ENCODE measurements at regions not wholly inside any gene's neighbourhood (a gene's known extent, or its start where the extent isn't known, plus 50 kb on each side); places are given as distances from the start of the nearest gene placed in this dataset.
"Not testable (repeated sequence)": the region's sequence is repeated elsewhere in the genome, so short reads cannot be mapped to it uniquely, and the experiment has no call there.

DNA sequence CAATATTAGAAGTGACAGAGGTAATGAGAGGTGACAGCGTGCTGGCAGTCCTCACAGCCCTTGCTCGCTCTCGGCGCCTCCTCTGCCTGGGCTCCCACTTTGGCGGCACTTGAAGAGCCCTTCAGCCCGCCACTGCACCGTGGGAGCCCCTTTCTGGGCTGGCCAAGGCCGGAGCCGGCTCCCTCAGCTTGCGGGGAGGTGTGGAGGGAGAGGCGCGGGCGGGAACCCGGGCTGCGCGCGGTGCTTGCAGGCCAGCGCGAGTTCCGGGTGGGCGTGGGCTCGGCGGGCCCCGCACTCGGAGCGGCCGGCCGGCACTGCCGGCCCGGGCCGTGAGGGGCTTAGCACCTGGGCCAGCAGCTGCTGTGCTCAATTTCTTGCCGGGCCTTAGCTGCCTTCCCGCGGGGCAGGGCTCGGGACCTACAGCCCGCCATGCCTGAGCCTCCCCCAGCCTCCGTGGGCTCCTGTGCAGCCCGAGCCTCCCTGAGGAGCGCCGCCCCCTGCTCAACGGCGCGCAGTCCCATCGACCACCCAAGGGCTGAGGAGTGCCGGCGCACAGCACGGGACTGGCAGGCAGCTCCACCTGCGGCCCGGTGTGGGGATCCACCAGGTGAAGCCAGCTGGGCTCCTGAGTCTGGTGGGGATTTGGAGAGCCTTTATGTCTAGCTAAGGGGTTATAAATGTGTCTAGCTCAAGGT lies 426.5 kb upstream of the RGS18 start:
- H3K9me3 ChIP-seq (ENCODE audit: control insufficient read depth, low read length); H3K36me3 ChIP-seq (ENCODE audit: control insufficient read depth, insufficient read depth, low read length, severe bottlenecking); H3K27me3 ChIP-seq (replicated peaks; ENCODE audit: control insufficient read depth, insufficient read depth, low read length); DNase-seq (ENCODE audit: low read depth); H3K9ac ChIP-seq (ENCODE audit: low read length); H3K4me1 ChIP-seq (ENCODE audit: control insufficient read depth, insufficient read depth, low read length); H3K4me3 ChIP-seq (ENCODE audit: low read length): not testable (repeated sequence)

DNA sequence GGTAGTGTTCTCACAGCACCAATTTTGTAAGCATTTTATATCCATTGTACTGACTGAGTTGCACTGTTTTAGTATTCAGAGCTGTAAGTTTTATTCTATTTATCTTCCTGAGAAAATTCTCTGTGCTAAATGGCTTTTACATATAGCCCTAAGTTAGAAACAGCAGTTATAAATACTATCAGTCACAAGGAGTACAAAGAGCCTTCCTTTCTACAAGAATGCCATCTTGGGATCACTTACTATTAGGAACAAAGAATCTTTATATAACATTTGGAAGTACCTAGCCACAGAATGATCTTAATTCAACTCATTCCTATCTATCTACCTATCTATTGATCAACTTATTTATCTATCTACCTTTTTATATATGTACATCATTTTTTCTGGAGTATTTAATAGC lies 423.9 kb upstream of the RGS18 start:
- no peak for DNase-seq (ENCODE audit: low read depth)

DNA sequence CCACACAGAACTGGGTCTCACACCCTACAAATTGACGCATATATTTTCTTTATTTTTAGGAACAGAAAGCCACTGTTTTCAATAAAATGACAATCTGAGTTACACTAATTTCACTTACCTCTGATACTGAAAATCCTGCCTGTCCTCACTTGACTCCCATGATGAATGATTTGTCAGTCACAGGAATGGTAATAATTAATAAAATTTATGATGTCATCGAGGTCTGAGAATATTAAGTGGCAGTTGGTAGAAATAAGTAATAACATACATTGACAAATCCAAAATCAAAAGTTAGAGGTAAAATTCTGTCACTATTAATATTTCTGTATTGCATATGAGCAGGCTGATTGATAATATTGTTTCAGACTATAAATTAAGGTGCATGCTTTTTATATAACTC lies 418.7 kb upstream of the RGS18 start:
- no peak overlapping the region for H3K9ac ChIP-seq (ENCODE audit: low read length)
- DNase-seq (ENCODE audit: low read depth) = no peak
- H3K9me3 ChIP-seq (ENCODE audit: control insufficient read depth, low read length) = no peaks in the 10 kb centered on the region
- H3K4me3 ChIP-seq (ENCODE audit: low read length) = no peak overlapping the region
- no peaks in the 10 kb centered on the region for H3K27me3 ChIP-seq (replicated peaks; ENCODE audit: control insufficient read depth, insufficient read depth, low read length)
- no peaks in the 10 kb centered on the region for H3K4me1 ChIP-seq (ENCODE audit: control insufficient read depth, insufficient read depth, low read length)
- no peaks in the 10 kb centered on the region for H3K36me3 ChIP-seq (ENCODE audit: control insufficient read depth, insufficient read depth, low read length, severe bottlenecking)

More for the DNA sequence above, 423.9 kb upstream of the RGS18 start:
- Histone ChIP-seq H3K36me3 (ENCODE audit: control insufficient read depth, insufficient read depth, low read length, severe bottlenecking) (no peaks in the 10 kb centered on the region), H3K4me1 (ENCODE audit: control insufficient read depth, insufficient read depth, low read length) (no peaks in the 10 kb centered on the region), H3K4me3 (ENCODE audit: low read length) (no peak overlapping the region), H3K9me3 (ENCODE audit: control insufficient read depth, low read length) (no peaks in the 10 kb centered on the region), H3K9ac (ENCODE audit: low read length) (no peak overlapping the region), H3K27me3 (replicated peaks; ENCODE audit: control insufficient read depth, insufficient read depth, low read length) (no peaks in the 10 kb centered on the region)

DNA sequence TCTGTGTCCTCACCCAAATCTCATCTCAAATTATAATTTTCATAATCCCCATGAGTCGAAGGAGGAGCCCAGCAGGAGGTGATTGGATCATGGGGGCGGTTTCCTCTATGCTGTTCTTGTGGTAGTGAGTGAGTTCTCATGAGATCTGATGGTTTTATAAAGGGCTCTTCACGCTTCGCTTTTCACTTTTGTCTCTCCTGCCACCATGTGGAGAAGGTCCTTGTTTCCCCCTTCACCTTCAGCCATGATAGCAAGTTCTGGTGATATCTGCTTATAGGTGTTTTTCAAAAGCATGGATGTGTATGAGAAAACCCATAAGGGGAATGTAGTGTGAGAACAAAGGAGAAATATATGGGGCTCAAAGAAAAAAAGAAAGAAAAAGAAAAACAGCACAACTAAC lies 405.9 kb upstream of the RGS18 start:
- no peak for DNase-seq (ENCODE audit: low read depth)
- Histone ChIP-seq H3K4me3 (ENCODE audit: low read length) (no peak overlapping the region), H3K9me3 (ENCODE audit: control insufficient read depth, low read length) (no peaks in the 10 kb centered on the region), H3K36me3 (ENCODE audit: control insufficient read depth, insufficient read depth, low read length, severe bottlenecking) (no peaks in the 10 kb centered on the region), H3K27me3 (replicated peaks; ENCODE audit: control insufficient read depth, insufficient read depth, low read length) (no peaks in the 10 kb centered on the region), H3K4me1 (ENCODE audit: control insufficient read depth, insufficient read depth, low read length) (no peaks in the 10 kb centered on the region), H3K9ac (ENCODE audit: low read length) (no peak overlapping the region)

DNA sequence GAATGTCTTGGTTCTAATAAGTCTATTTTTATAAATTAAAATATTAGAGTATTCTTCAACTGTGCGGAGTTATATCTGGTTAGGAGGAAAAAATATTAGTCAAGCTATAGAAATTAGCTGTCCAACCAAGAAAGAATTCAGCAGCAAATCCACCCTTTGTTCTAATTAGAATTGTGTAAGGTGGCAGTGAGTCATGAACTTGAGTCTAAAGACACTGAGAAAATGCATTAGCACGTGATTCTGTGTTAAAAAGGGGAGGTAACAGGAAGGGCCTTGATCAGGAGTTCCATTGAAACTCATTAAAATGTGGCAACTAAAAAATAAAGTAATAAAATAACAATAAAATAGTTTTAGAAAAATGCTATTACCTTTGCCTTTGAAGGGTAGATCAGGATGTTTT lies 398.2 kb upstream of the RGS18 start:
- Histone ChIP-seq H3K27me3 (replicated peaks; ENCODE audit: control insufficient read depth, insufficient read depth, low read length) (no peaks in the 10 kb centered on the region), H3K9me3 (ENCODE audit: control insufficient read depth, low read length) (no peaks in the 10 kb centered on the region)

DNA sequence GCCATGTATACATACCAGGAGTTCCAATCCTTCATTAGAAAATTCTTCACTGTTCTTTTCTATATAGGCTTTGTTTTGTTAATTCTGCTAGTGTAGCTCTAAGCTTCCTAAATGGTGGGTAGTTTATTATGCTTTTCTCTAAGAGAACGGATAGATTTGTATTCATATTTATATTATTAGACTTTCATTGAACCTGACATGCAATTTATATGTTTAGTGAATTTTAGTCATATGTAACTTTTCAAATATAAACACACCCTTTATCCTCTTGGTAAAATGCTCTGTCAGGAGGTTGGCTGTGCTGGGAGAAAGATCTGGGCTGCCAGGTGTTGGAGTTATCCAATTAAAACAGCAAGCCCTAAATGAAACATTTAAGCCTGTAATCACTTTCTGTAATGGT lies 369.7 kb upstream of the RGS18 start:
- DNase-seq (ENCODE audit: low read depth) = no peak
- no peaks in the 10 kb centered on the region for H3K36me3 ChIP-seq (ENCODE audit: control insufficient read depth, insufficient read depth, low read length, severe bottlenecking)
- no peaks in the 10 kb centered on the region for H3K27me3 ChIP-seq (replicated peaks; ENCODE audit: control insufficient read depth, insufficient read depth, low read length)
- no peaks in the 10 kb centered on the region for H3K4me1 ChIP-seq (ENCODE audit: control insufficient read depth, insufficient read depth, low read length)
- no peak overlapping the region for H3K9ac ChIP-seq (ENCODE audit: low read length)
- H3K9me3 ChIP-seq (ENCODE audit: control insufficient read depth, low read length) = peaks cover 6% of the 10 kb centered on the region
- H3K4me3 ChIP-seq (ENCODE audit: low read length) = no peak overlapping the region

More for the DNA sequence above, 398.2 kb upstream of the RGS18 start:
- Histone ChIP-seq H3K4me1 (ENCODE audit: control insufficient read depth, insufficient read depth, low read length) (no peaks in the 10 kb centered on the region), H3K9ac (ENCODE audit: low read length) (no peak overlapping the region), H3K36me3 (ENCODE audit: control insufficient read depth, insufficient read depth, low read length, severe bottlenecking) (no peaks in the 10 kb centered on the region), H3K4me3 (ENCODE audit: low read length) (no peak overlapping the region)
- DNase-seq (ENCODE audit: low read depth) = no peak

DNA sequence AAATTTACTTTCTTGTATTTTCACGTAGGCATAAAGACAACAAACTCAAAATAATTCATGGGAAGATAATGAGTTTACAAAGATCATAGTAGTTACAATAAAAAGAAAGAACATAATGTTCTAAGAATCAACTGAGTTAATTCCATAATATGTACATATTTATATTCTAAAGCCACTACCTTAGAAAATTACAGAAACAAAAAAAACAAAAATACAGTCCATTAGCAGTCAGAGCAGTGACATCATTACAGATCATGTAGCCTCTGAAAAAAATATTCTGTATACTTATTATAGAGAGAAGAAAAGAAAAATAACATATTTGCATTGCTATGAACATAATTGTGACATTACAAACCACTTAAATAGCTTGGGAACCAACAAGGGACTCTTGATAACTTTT lies 360.1 kb upstream of the RGS18 start:
- Histone ChIP-seq H3K9me3 (ENCODE audit: control insufficient read depth, low read length) (no peaks in the 10 kb centered on the region), H3K4me1 (ENCODE audit: control insufficient read depth, insufficient read depth, low read length) (no peaks in the 10 kb centered on the region), H3K27me3 (replicated peaks; ENCODE audit: control insufficient read depth, insufficient read depth, low read length) (no peaks in the 10 kb centered on the region), H3K36me3 (ENCODE audit: control insufficient read depth, insufficient read depth, low read length, severe bottlenecking) (no peaks in the 10 kb centered on the region), H3K9ac (ENCODE audit: low read length) (no peak overlapping the region), H3K4me3 (ENCODE audit: low read length) (no peak overlapping the region)
- no peak for DNase-seq (ENCODE audit: low read depth)

DNA sequence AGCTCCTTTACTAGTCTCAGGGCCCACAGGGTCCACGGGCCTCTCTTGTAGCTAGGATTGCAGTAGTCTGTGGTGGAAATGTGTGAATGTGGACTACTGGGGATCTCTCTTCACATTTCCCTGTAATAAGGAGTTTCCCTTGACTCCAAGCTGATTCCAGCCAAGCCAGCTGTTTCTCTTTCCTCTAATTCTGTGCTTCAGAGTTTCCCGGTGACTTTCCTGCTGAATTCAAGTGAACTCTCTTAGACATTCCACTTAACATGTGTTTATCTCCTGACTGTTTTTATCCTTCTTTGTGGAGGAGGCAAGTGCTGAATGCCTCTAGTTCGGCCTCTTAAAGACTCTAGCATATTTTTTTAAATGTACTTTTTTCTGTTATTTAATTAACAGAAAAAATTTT lies 354.0 kb upstream of the RGS18 start:
- H3K4me3 ChIP-seq (ENCODE audit: low read length) = no peak overlapping the region
- no peaks in the 10 kb centered on the region for H3K36me3 ChIP-seq (ENCODE audit: control insufficient read depth, insufficient read depth, low read length, severe bottlenecking)
- DNase-seq (ENCODE audit: low read depth) = no peak
- no peaks in the 10 kb centered on the region for H3K9me3 ChIP-seq (ENCODE audit: control insufficient read depth, low read length)
- no peaks in the 10 kb centered on the region for H3K4me1 ChIP-seq (ENCODE audit: control insufficient read depth, insufficient read depth, low read length)
- no peak overlapping the region for H3K9ac ChIP-seq (ENCODE audit: low read length)
- H3K27me3 ChIP-seq (replicated peaks; ENCODE audit: control insufficient read depth, insufficient read depth, low read length) = no peaks in the 10 kb centered on the region

DNA sequence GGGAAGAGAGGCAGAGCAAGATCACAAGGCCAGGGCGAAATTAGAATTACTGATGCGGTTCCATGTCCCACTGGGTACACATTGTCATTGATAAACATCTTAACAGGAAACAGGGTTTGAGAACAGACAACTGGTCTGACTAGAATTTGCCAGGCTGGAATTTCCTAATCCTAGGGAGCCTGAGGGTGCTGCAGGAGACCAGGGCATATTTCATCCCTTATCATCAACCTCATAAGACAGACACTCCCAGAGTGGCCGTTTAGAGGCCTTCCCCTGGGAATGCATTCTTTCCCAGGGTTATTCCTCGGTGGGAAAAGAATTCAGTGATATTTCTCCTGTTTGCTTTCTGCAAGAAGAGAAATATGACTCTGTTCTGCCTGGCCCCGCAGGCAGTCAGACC lies 344.7 kb upstream of the RGS18 start:
- not testable (repeated sequence) for H3K9ac ChIP-seq (ENCODE audit: low read length); H3K36me3 ChIP-seq (ENCODE audit: control insufficient read depth, insufficient read depth, low read length, severe bottlenecking); H3K9me3 ChIP-seq (ENCODE audit: control insufficient read depth, low read length); H3K4me3 ChIP-seq (ENCODE audit: low read length); DNase-seq (ENCODE audit: low read depth); H3K4me1 ChIP-seq (ENCODE audit: control insufficient read depth, insufficient read depth, low read length); H3K27me3 ChIP-seq (replicated peaks; ENCODE audit: control insufficient read depth, insufficient read depth, low read length)

DNA sequence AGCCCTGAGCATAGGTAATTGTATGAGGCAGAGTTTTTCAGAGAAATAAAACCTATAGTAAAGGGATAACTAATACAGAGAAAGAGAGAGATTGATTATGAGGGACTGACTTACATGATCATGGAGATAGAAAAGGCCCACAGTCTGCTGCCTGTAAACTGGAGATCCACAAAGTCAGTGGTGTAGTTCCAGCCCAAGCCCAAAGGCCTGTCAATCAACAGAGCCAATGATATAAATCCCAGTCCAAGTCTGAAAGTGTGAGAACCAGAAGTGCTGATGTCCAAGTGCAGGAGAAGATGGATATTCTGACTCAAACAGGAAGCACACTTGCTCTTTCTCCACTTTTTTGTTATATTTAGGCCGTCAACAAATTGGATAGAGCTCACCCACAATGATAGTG lies 340.1 kb upstream of the RGS18 start:
- no peak overlapping the region for H3K4me3 ChIP-seq (ENCODE audit: low read length)
- no peak overlapping the region for H3K9ac ChIP-seq (ENCODE audit: low read length)
- H3K4me1 ChIP-seq (ENCODE audit: control insufficient read depth, insufficient read depth, low read length) = no peaks in the 10 kb centered on the region
- H3K36me3 ChIP-seq (ENCODE audit: control insufficient read depth, insufficient read depth, low read length, severe bottlenecking) = no peaks in the 10 kb centered on the region
- no peak for DNase-seq (ENCODE audit: low read depth)
- no peaks in the 10 kb centered on the region for H3K27me3 ChIP-seq (replicated peaks; ENCODE audit: control insufficient read depth, insufficient read depth, low read length)
- H3K9me3 ChIP-seq (ENCODE audit: control insufficient read depth, low read length) = peaks cover 3% of the 10 kb centered on the region

DNA sequence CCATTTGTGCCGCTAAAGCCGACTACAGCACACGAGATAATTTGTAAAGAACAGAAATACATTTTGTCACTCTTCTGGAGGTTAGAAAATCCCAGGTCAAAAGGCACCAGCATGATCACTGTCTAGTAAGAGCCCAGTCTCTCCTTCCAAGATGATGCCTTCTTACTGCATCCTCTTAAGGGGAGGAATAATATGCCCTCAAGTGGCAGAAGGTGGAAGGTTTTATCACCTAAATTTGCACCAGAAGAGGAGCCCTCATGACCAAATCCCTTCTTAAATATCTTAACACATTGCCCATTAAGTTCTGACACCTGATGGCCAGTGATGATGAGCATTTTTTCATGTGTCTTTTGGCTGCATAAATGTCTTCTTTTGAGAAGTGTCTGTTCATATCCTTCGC lies 326.7 kb upstream of the RGS18 start:
- Histone ChIP-seq H3K27me3 (replicated peaks; ENCODE audit: control insufficient read depth, insufficient read depth, low read length) (no peaks in the 10 kb centered on the region), H3K4me1 (ENCODE audit: control insufficient read depth, insufficient read depth, low read length) (no peaks in the 10 kb centered on the region), H3K9me3 (ENCODE audit: control insufficient read depth, low read length) (no peaks in the 10 kb centered on the region), H3K36me3 (ENCODE audit: control insufficient read depth, insufficient read depth, low read length, severe bottlenecking) (no peaks in the 10 kb centered on the region), H3K9ac (ENCODE audit: low read length) (no peak overlapping the region), H3K4me3 (ENCODE audit: low read length) (no peak overlapping the region)
- no peak for DNase-seq (ENCODE audit: low read depth)

DNA sequence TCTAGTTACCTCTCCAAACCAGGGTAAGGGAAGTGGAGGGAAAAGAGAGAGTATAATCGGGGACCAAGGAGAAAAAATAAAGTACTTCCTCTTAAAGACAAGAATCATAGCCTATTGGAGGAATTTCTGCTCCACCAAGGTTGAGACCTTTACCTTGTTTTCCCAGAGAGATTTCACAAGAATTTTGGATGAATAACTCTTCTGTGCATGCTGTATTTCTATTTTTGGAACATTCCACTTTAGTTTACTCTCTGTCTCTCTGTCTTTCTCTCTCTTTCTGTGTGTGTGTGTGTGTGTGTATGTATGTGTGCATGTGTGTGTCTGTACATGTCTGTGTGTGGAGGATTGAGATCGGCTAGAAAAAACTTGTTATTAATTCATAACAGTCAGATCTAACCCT lies 318.4 kb upstream of the RGS18 start:
- no peaks in the 10 kb centered on the region for H3K36me3 ChIP-seq (ENCODE audit: control insufficient read depth, insufficient read depth, low read length, severe bottlenecking)
- H3K4me1 ChIP-seq (ENCODE audit: control insufficient read depth, insufficient read depth, low read length) = peaks cover 13% of the 10 kb centered on the region
- H3K9ac ChIP-seq (ENCODE audit: low read length) = no peak overlapping the region
- no peaks in the 10 kb centered on the region for H3K27me3 ChIP-seq (replicated peaks; ENCODE audit: control insufficient read depth, insufficient read depth, low read length)
- H3K9me3 ChIP-seq (ENCODE audit: control insufficient read depth, low read length) = no peaks in the 10 kb centered on the region
- DNase-seq (ENCODE audit: low read depth) = peak; percentile 60
- peak overlapping the region; percentile 52 for H3K4me3 ChIP-seq (ENCODE audit: low read length)
